ENCODE measurements at regions not wholly inside any gene's neighbourhood (a gene's known extent, or its start where the extent isn't known, plus 50 kb on each side); places are given as distances from the start of the nearest gene placed in this dataset.

DNA sequence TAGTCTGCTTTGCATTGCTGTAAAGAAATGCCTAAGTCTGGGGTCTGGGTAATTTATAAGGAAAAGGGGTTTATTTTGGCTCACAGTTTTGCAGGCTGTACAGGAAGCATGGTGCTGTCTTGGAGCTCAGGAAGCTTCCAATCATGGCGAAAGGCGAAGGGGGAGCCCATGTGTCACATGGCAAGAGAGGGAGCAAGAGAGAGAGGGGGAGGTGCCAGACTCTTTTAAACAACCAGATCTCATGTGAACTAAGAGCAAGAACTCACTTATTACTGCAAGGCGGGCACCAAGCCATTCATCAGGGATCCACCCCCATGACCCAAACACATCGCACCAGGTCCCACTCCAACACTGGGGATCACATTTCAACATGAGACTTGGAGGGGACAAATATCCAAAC lies 148.2 kb upstream of the HS3ST2 start:
- TF ChIP-seq, protein P1, sequence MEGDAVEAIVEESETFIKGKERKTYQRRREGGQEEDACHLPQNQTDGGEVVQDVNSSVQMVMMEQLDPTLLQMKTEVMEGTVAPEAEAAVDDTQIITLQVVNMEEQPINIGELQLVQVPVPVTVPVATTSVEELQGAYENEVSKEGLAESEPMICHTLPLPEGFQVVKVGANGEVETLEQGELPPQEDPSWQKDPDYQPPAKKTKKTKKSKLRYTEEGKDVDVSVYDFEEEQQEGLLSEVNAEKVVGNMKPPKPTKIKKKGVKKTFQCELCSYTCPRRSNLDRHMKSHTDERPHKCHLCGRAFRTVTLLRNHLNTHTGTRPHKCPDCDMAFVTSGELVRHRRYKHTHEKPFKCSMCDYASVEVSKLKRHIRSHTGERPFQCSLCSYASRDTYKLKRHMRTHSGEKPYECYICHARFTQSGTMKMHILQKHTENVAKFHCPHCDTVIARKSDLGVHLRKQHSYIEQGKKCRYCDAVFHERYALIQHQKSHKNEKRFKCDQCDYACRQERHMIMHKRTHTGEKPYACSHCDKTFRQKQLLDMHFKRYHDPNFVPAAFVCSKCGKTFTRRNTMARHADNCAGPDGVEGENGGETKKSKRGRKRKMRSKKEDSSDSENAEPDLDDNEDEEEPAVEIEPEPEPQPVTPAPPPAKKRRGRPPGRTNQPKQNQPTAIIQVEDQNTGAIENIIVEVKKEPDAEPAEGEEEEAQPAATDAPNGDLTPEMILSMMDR (IDR thresholded peaks at IDR 0.05), result no peak
- no peak for TF ChIP-seq POLR2A (IDR thresholded peaks at IDR 0.05)
